ENCODE measurements at regions not wholly inside any gene's neighbourhood (a gene's known extent, or its start where the extent isn't known, plus 50 kb on each side); places are given as distances from the start of the nearest gene placed in this dataset.

GRCh38 chr20:59403962-59404314 is 103.5 kb downstream of the EDN3 start:
- Histone ChIP-seq H3K27me3 (ENCODE audit: insufficient read depth, low read length) (peaks cover 62% of the 10 kb centered on the region), H3K4me3 (ENCODE audit: low read length) (peak overlapping the region; percentile 71; the same call in 1 of the 2 replicates)

DNA sequence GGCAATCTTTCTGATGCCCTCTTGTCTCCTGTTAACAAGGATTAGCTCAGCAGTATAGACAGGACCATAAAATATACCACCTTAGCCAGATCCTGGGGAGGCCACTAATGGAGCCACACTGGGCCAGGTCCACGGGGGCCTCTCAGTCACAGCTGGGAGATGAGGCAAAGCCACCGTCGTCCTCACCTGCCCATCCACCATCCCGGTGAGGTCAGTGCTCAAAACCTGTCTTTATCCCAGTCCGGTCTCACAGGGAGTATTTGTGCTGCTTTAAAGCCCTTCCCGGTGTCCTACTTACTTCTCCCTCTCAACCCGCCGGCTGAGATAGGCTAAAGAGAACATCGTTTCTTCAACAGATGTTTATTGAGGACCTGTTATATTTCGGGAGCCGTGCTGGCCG is 104.3 kb downstream of the EDN3 start:
- Histone ChIP-seq H3K27ac (ENCODE audit: low read length) (no peak overlapping the region), H3K9me3 (ENCODE audit: insufficient read depth, low read depth, low read length) (no peaks in the 10 kb centered on the region), H3K4me3 (ENCODE audit: low read length) (no peak overlapping the region), H3K27me3 (ENCODE audit: insufficient read depth, low read length) (peaks cover 62% of the 10 kb centered on the region), H3K9ac (ENCODE audit: low read depth, low read length) (no peak overlapping the region), H3K4me1 (ENCODE audit: insufficient read depth, low read length) (peaks cover 3% of the 10 kb centered on the region; the same call in 1 of the 2 replicates), H3K36me3 (ENCODE audit: insufficient read depth, low read depth, low read length) (no peaks in the 10 kb centered on the region)

More at GRCh38 chr20:59403962-59404314, 103.5 kb downstream of the EDN3 start:
- H3K27ac ChIP-seq (ENCODE audit: low read length): no peak overlapping the region
- H3K9ac ChIP-seq (ENCODE audit: low read depth, low read length): no peak overlapping the region
- peaks cover 3% of the 10 kb centered on the region; the same call in 1 of the 2 replicates for H3K4me1 ChIP-seq (ENCODE audit: insufficient read depth, low read length)
- no peaks in the 10 kb centered on the region for H3K36me3 ChIP-seq (ENCODE audit: insufficient read depth, low read depth, low read length)
- no peaks in the 10 kb centered on the region for H3K9me3 ChIP-seq (ENCODE audit: insufficient read depth, low read depth, low read length)

- no peaks in the 10 kb centered on the region for H3K36me3 ChIP-seq (ENCODE audit: insufficient read depth, low read depth, low read length)
- no peaks in the 10 kb centered on the region for H3K9me3 ChIP-seq (ENCODE audit: insufficient read depth, low read depth, low read length)
- H3K4me1 ChIP-seq (ENCODE audit: insufficient read depth, low read length): peaks cover 3% of the 10 kb centered on the region; the same call in 1 of the 2 replicates
- no peak overlapping the region for H3K27ac ChIP-seq (ENCODE audit: low read length)
- no peak overlapping the region for H3K9ac ChIP-seq (ENCODE audit: low read depth, low read length)
- H3K27me3 ChIP-seq (ENCODE audit: insufficient read depth, low read length): peaks cover 60% of the 10 kb centered on the region
- H3K4me3 ChIP-seq (ENCODE audit: low read length): no peak overlapping the region
These were observed 105.1 kb downstream of the EDN3 start for GRCh38 chr20:59405226-59406200.

DNA sequence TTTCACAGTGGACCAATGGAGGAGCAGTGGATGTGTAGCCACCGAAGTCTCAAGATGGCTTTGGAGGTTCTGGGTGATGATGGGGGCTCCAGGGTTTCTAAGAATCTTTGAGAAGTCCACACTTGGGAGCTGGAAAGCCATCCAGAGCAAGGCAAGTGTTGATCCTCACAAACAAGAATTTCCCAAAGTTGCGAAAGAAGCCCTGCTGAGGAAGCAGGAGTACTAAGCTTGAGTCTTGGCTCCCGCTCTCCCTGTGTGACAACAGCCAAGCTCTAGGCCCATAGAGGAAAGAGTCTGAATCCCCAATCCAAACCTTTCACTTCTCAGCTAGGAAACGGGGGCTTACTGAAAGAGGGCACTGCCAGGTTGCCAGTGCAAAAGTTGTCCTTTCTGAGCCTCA is 106.0 kb downstream of the EDN3 start:
- no peaks in the 10 kb centered on the region for H3K9me3 ChIP-seq (ENCODE audit: insufficient read depth, low read depth, low read length)
- H3K36me3 ChIP-seq (ENCODE audit: insufficient read depth, low read depth, low read length): no peaks in the 10 kb centered on the region
- H3K9ac ChIP-seq (ENCODE audit: low read depth, low read length): no peak overlapping the region
- no peak overlapping the region for H3K4me3 ChIP-seq (ENCODE audit: low read length)
- H3K27me3 ChIP-seq (ENCODE audit: insufficient read depth, low read length): peaks cover 53% of the 10 kb centered on the region
- H3K27ac ChIP-seq (ENCODE audit: low read length): no peak overlapping the region
- peaks cover 3% of the 10 kb centered on the region; the same call in 1 of the 2 replicates for H3K4me1 ChIP-seq (ENCODE audit: insufficient read depth, low read length)

- Histone ChIP-seq H3K9ac (ENCODE audit: low read depth, low read length) (no peak overlapping the region), H3K27ac (ENCODE audit: low read length) (no peak overlapping the region), H3K4me1 (ENCODE audit: insufficient read depth, low read length) (0 out of 2 replicates have a peak, but pooled peaks cover 4% of the 10 kb centered on the region), H3K36me3 (ENCODE audit: insufficient read depth, low read depth, low read length) (no peaks in the 10 kb centered on the region), H3K27me3 (ENCODE audit: insufficient read depth, low read length) (peaks cover 7% of the 10 kb centered on the region), H3K4me3 (ENCODE audit: low read length) (no peak overlapping the region), H3K9me3 (ENCODE audit: insufficient read depth, low read depth, low read length) (no peaks in the 10 kb centered on the region)
These were observed 110.8 kb downstream of the EDN3 start for GRCh38 chr20:59411170-59411569.

DNA sequence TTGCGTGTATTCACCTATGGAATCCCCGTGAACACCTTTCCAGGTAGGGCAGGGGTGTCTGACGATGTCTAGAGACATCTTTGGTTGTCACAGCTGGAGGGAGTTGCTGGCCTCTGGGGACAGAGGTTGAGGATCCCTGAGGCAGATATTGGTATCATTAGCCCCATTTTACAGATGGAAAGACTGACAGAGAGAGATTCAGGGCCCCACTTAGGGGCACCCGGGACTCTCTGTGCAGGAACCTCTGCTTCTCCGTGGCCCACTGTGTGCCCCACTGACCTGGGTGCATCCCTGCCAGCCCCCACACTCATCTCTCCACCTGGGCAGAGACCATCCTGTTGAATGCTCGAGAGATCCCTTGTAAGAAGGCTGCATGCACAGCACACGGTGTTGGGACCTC is 111.2 kb downstream of the EDN3 start:
- Histone ChIP-seq H3K4me3 (ENCODE audit: low read length) (no peak overlapping the region), H3K36me3 (ENCODE audit: insufficient read depth, low read depth, low read length) (no peaks in the 10 kb centered on the region), H3K27me3 (ENCODE audit: insufficient read depth, low read length) (peaks cover 2% of the 10 kb centered on the region), H3K27ac (ENCODE audit: low read length) (no peak overlapping the region), H3K4me1 (ENCODE audit: insufficient read depth, low read length) (0 out of 2 replicates have a peak, but pooled peaks cover 4% of the 10 kb centered on the region), H3K9me3 (ENCODE audit: insufficient read depth, low read depth, low read length) (no peaks in the 10 kb centered on the region), H3K9ac (ENCODE audit: low read depth, low read length) (no peak overlapping the region)

DNA sequence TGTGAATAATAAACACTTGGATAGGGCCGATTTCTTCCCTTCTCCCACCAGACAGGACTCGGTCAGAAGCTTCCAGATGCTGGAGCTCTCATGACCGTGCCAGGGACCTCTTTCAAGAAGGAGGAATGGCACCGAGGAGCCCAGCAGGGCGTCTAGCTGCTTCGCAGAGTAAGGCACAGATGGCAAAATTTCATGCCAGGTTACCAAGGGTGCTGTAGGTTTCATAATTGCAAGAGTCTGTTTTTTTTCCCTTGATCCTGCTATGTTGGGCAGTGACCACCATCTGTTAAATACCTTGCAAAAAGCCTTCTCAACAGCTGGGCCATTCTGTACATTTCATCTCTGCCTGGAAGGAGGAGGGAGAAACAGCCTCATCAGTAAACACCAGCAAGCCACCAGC is 111.8 kb downstream of the EDN3 start:
- H3K9me3 ChIP-seq (ENCODE audit: insufficient read depth, low read depth, low read length): no peaks in the 10 kb centered on the region
- no peak overlapping the region for H3K9ac ChIP-seq (ENCODE audit: low read depth, low read length)
- 0 out of 2 replicates have a peak, but pooled peaks cover 4% of the 10 kb centered on the region for H3K4me1 ChIP-seq (ENCODE audit: insufficient read depth, low read length)
- no peak overlapping the region for H3K27ac ChIP-seq (ENCODE audit: low read length)
- H3K36me3 ChIP-seq (ENCODE audit: insufficient read depth, low read depth, low read length): no peaks in the 10 kb centered on the region
- H3K4me3 ChIP-seq (ENCODE audit: low read length): no peak overlapping the region
- no peaks in the 10 kb centered on the region; the same call in 1 of the 2 replicates for H3K27me3 ChIP-seq (ENCODE audit: insufficient read depth, low read length)

GRCh38 chr20:59412875-59413284 is 112.5 kb downstream of the EDN3 start:
- H3K4me3 ChIP-seq (ENCODE audit: low read length): no peak overlapping the region
- H3K36me3 ChIP-seq (ENCODE audit: insufficient read depth, low read depth, low read length): no peaks in the 10 kb centered on the region
- no peaks in the 10 kb centered on the region; the same call in 1 of the 2 replicates for H3K27me3 ChIP-seq (ENCODE audit: insufficient read depth, low read length)
- 0 out of 2 replicates have a peak, but pooled peaks cover 4% of the 10 kb centered on the region for H3K4me1 ChIP-seq (ENCODE audit: insufficient read depth, low read length)
- H3K9ac ChIP-seq (ENCODE audit: low read depth, low read length): no peak overlapping the region
- H3K27ac ChIP-seq (ENCODE audit: low read length): no peak overlapping the region
- H3K9me3 ChIP-seq (ENCODE audit: insufficient read depth, low read depth, low read length): no peaks in the 10 kb centered on the region

DNA sequence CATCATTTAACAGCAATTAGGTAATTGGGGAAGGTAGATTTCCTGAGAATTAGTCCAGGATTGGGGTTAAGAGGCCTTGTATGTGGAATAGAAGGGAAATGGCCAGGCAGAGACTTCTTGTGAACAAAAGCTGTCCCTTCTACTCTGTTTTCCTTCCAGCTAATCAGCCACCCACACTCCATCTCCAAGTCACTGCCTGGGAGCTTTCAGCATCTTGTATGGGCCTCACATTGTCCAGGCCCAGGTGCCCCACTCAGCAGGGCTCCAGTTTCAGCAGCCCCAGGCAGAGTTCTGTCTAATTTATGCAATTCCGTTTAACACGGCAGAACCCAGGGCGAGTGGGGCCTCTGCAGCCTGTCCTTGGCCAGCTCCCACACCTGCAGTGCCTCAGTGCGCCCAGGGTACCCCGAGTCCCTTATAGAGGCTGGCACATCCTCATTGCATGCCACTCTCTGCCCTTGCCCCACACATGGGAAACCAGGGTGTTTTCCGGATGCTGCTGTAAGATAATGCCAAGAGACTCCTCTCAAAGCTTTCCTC is 113.0 kb downstream of the EDN3 start:
- 0 out of 2 replicates have a peak, but pooled peaks cover 4% of the 10 kb centered on the region for H3K4me1 ChIP-seq (ENCODE audit: insufficient read depth, low read length)
- no peak overlapping the region for H3K27ac ChIP-seq (ENCODE audit: low read length)
- H3K4me3 ChIP-seq (ENCODE audit: low read length): no peak overlapping the region
- H3K36me3 ChIP-seq (ENCODE audit: insufficient read depth, low read depth, low read length): no peaks in the 10 kb centered on the region
- H3K9me3 ChIP-seq (ENCODE audit: insufficient read depth, low read depth, low read length): no peaks in the 10 kb centered on the region
- H3K27me3 ChIP-seq (ENCODE audit: insufficient read depth, low read length): peaks cover under 1% of the 10 kb centered on the region; the same call in 1 of the 2 replicates
- H3K9ac ChIP-seq (ENCODE audit: low read depth, low read length): no peak overlapping the region

GRCh38 chr20:59414936-59415623 is 114.7 kb downstream of the EDN3 start:
- Histone ChIP-seq H3K36me3 (ENCODE audit: insufficient read depth, low read depth, low read length) (no peaks in the 10 kb centered on the region), H3K9ac (ENCODE audit: low read depth, low read length) (no peak overlapping the region), H3K9me3 (ENCODE audit: insufficient read depth, low read depth, low read length) (no peaks in the 10 kb centered on the region), H3K27ac (ENCODE audit: low read length) (no peak overlapping the region), H3K4me1 (ENCODE audit: insufficient read depth, low read length) (0 out of 2 replicates have a peak, but pooled peaks cover 4% of the 10 kb centered on the region), H3K27me3 (ENCODE audit: insufficient read depth, low read length) (peaks cover 6% of the 10 kb centered on the region), H3K4me3 (ENCODE audit: low read length) (no peak overlapping the region)

DNA sequence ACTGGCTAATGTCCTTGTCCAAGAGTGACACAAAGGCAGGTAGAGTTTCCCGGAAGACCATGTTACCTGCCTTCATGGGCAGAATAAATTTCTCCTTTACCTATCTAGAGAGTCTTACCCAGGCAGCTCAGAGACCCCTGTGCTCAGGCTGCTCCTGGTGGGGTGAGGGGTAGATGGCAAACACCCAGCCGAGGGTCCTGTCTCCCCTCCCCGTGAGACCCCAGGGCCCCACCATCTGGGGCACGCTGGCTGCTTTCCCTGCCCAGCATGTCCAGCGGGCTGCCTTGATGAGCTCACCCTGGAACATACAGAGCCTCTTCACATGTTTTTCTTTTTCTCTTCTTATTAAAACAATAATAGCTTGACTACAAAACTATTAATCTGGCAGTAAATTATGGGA is 116.5 kb downstream of the EDN3 start:
- Histone ChIP-seq H3K9me3 (ENCODE audit: insufficient read depth, low read depth, low read length) (no peaks in the 10 kb centered on the region), H3K27me3 (ENCODE audit: insufficient read depth, low read length) (peaks cover 6% of the 10 kb centered on the region), H3K9ac (ENCODE audit: low read depth, low read length) (no peak overlapping the region)

More for the DNA sequence above, 116.5 kb downstream of the EDN3 start:
- 0 out of 2 replicates have a peak, but pooled peaks cover 4% of the 10 kb centered on the region for H3K4me1 ChIP-seq (ENCODE audit: insufficient read depth, low read length)
- H3K36me3 ChIP-seq (ENCODE audit: insufficient read depth, low read depth, low read length): no peaks in the 10 kb centered on the region
- H3K4me3 ChIP-seq (ENCODE audit: low read length): no peak overlapping the region
- no peak overlapping the region for H3K27ac ChIP-seq (ENCODE audit: low read length)

All from iPS-20b (cell line).